ENCODE measurements at regions not wholly inside any gene's neighbourhood (a gene's known extent, or its start where the extent isn't known, plus 50 kb on each side); places are given as distances from the start of the nearest gene placed in this dataset.
"Not testable (repeated sequence)": the region's sequence is repeated elsewhere in the genome, so short reads cannot be mapped to it uniquely, and the experiment has no call there.

DNA sequence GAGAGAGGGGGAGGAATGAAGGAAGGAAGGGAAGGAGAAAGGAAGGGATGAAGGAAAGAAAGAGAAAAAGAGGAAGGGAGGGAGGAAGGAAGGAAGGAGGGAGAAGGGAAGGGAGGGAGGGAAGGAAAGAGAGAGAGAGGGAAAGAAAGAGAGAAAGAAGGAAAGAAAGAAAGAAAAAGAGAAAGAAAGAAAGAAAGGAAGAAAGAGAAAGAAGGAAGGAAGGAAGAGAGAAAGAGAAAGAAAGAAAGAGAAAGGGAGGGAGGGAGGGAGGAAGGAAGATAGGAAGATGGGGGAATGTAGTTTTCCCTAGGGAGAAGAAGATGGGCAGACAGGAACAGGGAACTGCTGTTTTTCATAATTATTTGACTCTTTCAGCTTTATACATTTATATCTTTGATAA is 115.1 kb upstream of the CXADR start:
- Histone ChIP-seq H3K9me3 (ENCODE audit: control insufficient read depth in 4 of 4, insufficient read depth in 3 of 4, low read length in 3 of 4) (no peaks in the 10 kb centered on the region), H3K27ac (ENCODE audit: low read depth in 1 of 2, low read length in 1 of 2) (no peak overlapping the region), H3K4me3 (no peak overlapping the region), H3K27me3 (ENCODE audit: control insufficient read depth in 3 of 3, insufficient read depth in 3 of 3, low read length in 2 of 3) (no peaks in the 10 kb centered on the region), H3K36me3 (ENCODE audit: control insufficient read depth in 4 of 4, insufficient read depth in 4 of 4, low read length in 4 of 4) (no peaks in the 10 kb centered on the region), H3K9ac (ENCODE audit: insufficient read depth in 1 of 2, low read length in 2 of 2) (no peak overlapping the region), H3K4me1 (ENCODE audit: control insufficient read depth in 5 of 5, insufficient read depth in 5 of 5, low read length in 5 of 5) (no peaks in the 10 kb centered on the region)
- no peak for TF ChIP-seq CTCF (IDR thresholded peaks at IDR 0.05; ENCODE audit: control extremely low read depth, extremely low read depth)
- DNase-seq: no peak
- no peak for ATAC-seq (ENCODE audit: insufficient read depth, low FRiP score)

DNA sequence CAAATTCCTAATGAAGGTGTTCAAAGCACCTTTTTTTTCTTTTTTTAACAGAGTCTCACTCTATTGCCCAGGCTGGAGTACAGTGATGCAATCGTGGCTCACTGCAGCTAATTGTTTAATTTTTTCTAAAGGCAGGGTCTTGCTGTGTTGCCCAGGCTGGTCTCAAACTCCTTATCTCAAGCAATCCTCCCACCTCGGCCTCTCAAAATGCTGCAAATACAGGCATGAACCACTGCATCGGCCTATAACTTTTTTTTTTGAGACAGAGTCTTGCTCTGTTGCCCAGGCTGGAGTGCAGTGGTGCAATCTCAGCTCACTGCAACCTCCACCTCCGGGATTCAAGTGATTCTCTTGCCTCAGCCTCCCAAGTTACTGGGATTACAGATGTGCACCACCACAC is 113.9 kb upstream of the CXADR start:
- H3K27me3 ChIP-seq (ENCODE audit: control insufficient read depth in 3 of 3, insufficient read depth in 3 of 3, low read length in 2 of 3); H3K36me3 ChIP-seq (ENCODE audit: control insufficient read depth in 4 of 4, insufficient read depth in 4 of 4, low read length in 4 of 4); H3K27ac ChIP-seq (ENCODE audit: low read depth in 1 of 2, low read length in 1 of 2); H3K4me3 ChIP-seq; H3K9ac ChIP-seq (ENCODE audit: insufficient read depth in 1 of 2, low read length in 2 of 2); DNase-seq; H3K9me3 ChIP-seq (ENCODE audit: control insufficient read depth in 4 of 4, insufficient read depth in 3 of 4, low read length in 3 of 4); H3K4me1 ChIP-seq (ENCODE audit: control insufficient read depth in 5 of 5, insufficient read depth in 5 of 5, low read length in 5 of 5); ATAC-seq (ENCODE audit: insufficient read depth, low FRiP score): not testable (repeated sequence)
- WGBS, 2 donors: 81 to 84% methylated on average over 4 of the region's 4 CpGs

DNA sequence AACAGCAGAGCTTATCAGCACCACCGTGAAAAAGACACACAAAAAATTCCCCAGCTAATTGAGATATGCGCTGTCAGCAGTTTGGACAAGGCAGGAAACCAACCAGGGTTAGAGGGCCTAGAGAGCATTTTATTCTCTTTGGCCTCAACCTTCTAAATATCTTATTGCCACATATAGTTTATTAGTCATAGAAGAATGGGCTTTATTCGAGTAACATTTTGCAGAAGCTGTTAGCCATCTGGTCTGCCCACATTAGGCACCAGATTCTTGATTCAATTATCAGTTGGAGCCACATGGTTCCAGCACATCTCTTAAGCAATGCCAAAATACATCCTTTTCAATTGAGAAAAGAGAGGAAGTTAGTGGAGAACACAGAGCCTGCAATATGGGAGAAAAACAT is 109.9 kb upstream of the CXADR start:
- no peaks in the 10 kb centered on the region for H3K36me3 ChIP-seq (ENCODE audit: control insufficient read depth in 4 of 4, insufficient read depth in 4 of 4, low read length in 4 of 4)
- no peaks in the 10 kb centered on the region for H3K4me1 ChIP-seq (ENCODE audit: control insufficient read depth in 5 of 5, insufficient read depth in 5 of 5, low read length in 5 of 5)
- H3K9ac ChIP-seq (ENCODE audit: insufficient read depth in 1 of 2, low read length in 2 of 2): no peak overlapping the region
- peaks cover 0 to 3% (median 0%) of the 10 kb centered on the region in 4 donors for H3K9me3 ChIP-seq (ENCODE audit: control insufficient read depth in 4 of 4, insufficient read depth in 3 of 4, low read length in 3 of 4)
- no peak for TF ChIP-seq CTCF (IDR thresholded peaks at IDR 0.05; ENCODE audit: control extremely low read depth, extremely low read depth)
- no peaks in the 10 kb centered on the region for H3K27me3 ChIP-seq (ENCODE audit: control insufficient read depth in 3 of 3, insufficient read depth in 3 of 3, low read length in 2 of 3)
- no peak for DNase-seq
- no peak overlapping the region for H3K27ac ChIP-seq (ENCODE audit: low read depth in 1 of 2, low read length in 1 of 2)
- WGBS, 2 donors: 42 to 48% methylated on average over 3 of the region's 3 CpGs
- H3K4me3 ChIP-seq: no peak overlapping the region
- ATAC-seq (ENCODE audit: insufficient read depth, low FRiP score): no peak

DNA sequence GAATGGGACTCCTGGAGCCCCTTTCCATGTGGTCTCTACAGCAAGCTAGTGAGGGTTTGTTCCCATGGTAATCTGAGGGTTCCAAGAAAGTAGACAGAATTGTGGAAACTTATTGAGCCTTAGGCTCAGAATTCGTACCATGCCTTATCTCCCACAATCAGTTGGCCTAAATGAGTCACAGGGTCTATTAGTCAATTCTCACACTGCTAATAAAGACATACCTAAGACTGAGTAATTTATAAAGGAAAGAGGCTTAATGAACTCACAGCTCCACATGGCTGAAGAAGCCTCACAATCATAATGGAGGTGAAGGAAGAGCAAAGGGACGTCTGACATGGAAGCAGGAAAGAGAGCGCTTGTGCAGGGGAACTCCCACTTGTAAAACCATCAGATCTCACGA is 106.6 kb upstream of the CXADR start:
- ATAC-seq (ENCODE audit: insufficient read depth, low FRiP score) (no peak), DNase-seq (no peak)
- no peaks in the 10 kb centered on the region for H3K27me3 ChIP-seq (ENCODE audit: control insufficient read depth in 3 of 3, insufficient read depth in 3 of 3, low read length in 2 of 3)
- no peak for TF ChIP-seq CTCF (IDR thresholded peaks at IDR 0.05; ENCODE audit: control extremely low read depth, extremely low read depth)
- 81 to 83% methylated on average over 4 of the region's 4 CpGs for WGBS, 2 donors
- no peaks in the 10 kb centered on the region for H3K4me1 ChIP-seq (ENCODE audit: control insufficient read depth in 5 of 5, insufficient read depth in 5 of 5, low read length in 5 of 5)
- H3K4me3 ChIP-seq: no peak overlapping the region
- H3K36me3 ChIP-seq (ENCODE audit: control insufficient read depth in 4 of 4, insufficient read depth in 4 of 4, low read length in 4 of 4): no peaks in the 10 kb centered on the region
- H3K9ac ChIP-seq (ENCODE audit: insufficient read depth in 1 of 2, low read length in 2 of 2): no peak overlapping the region
- H3K9me3 ChIP-seq (ENCODE audit: control insufficient read depth in 4 of 4, insufficient read depth in 3 of 4, low read length in 3 of 4): peaks cover 0 to 3% (median 0%) of the 10 kb centered on the region in 4 donors
- H3K27ac ChIP-seq (ENCODE audit: low read depth in 1 of 2, low read length in 1 of 2): no peak overlapping the region

All from lung (tissue), 11 donors.